Testis (tissue), 2 donors: ENCODE measurements at regions not wholly inside any gene's neighbourhood (a gene's known extent, or its start where the extent isn't known, plus 50 kb on each side); places are given as distances from the start of the nearest gene placed in this dataset.

Source experiments
- CTCF ChIP-seq, 3 experiments: fragments of 450-650 bp in 2 of 3; fragments of 200-600 bp in 1 of 3; sonication (generic) in 1 of 3; IDR thresholded peaks; one replicate each; pipeline ENCODE4 v1.5.1; 2016 to 2019; ENCODE audit warnings: antibody characterized with exemption in 3 of 3, mild to moderate bottlenecking in 2 of 3, moderate library complexity in 1 of 3
- POLR2A ChIP-seq: fragments of 450-650 bp; IDR thresholded peaks from one replicate; pipeline ENCODE4 v1.6.1; 2017; ENCODE audit warnings: antibody characterized with exemption, mild to moderate bottlenecking, moderate library complexity

GRCh38 chr5:67623078-67623477 is 426.5 kb upstream of the CD180 start:
- no peak for TF ChIP-seq CTCF (IDR thresholded peaks at IDR 0.05)
- TF ChIP-seq POLR2A, result no peak
